Neural progenitor cell (in vitro differentiated cells): ENCODE measurements at regions not wholly inside any gene's neighbourhood (a gene's known extent, or its start where the extent isn't known, plus 50 kb on each side); places are given as distances from the start of the nearest gene placed in this dataset.

Experiments
- EZH2 ChIP-seq: fragments of 200-600 bp; sonication (generic); IDR thresholded peaks from 2 replicates; pipeline ENCODE4 v1.6.1; 2017; ENCODE audit warnings: antibody characterized with exemption, mild to moderate bottlenecking, moderate library complexity
- TF ChIP-seq, protein P1 (sequence below): fragments of 200-600 bp; sonication (generic); IDR thresholded peaks from 2 replicates; pipeline ENCODE4 v1.5.1; 2017; ENCODE audit warnings: antibody characterized with exemption, mild to moderate bottlenecking

DNA sequence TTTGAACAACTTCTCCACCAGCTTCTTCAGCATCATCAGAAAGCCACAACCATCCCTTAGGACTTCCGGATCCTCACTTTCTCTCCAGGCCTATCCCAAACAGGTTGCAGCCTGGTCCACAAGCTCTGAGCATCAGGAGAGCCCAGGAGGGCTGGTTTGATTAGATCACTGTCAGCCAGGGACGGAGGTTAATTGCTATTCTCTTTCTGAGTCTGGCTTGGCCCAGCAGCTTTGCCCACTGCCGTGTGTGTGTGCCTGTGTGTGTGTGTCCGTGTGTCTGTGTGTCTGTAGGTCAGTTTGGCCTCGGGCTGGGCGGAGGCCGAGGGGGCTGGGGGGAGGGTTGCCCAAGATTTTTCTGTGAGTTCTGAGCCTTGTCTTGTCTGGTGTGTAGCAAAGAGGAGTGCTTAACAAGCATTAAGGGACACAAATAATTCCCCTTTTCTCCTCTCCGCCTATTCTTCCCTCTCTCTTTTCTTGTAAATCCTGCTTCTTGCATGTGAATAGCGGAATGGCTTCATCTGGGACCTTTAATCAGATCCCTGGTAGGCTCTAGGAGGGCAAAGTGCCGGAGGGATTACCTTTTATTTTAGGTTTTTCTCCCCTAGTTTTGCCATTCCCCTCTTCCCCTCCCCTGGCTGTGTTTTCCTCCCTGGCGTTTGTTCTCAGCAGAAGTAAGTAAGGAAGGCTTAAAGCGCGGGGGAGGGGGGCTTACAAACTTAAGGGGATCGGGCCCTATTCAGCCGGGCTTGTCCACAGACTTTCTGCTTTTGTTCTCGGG is 138.2 kb upstream of the LHX5 start:
- TF ChIP-seq, protein P1, sequence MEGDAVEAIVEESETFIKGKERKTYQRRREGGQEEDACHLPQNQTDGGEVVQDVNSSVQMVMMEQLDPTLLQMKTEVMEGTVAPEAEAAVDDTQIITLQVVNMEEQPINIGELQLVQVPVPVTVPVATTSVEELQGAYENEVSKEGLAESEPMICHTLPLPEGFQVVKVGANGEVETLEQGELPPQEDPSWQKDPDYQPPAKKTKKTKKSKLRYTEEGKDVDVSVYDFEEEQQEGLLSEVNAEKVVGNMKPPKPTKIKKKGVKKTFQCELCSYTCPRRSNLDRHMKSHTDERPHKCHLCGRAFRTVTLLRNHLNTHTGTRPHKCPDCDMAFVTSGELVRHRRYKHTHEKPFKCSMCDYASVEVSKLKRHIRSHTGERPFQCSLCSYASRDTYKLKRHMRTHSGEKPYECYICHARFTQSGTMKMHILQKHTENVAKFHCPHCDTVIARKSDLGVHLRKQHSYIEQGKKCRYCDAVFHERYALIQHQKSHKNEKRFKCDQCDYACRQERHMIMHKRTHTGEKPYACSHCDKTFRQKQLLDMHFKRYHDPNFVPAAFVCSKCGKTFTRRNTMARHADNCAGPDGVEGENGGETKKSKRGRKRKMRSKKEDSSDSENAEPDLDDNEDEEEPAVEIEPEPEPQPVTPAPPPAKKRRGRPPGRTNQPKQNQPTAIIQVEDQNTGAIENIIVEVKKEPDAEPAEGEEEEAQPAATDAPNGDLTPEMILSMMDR, result no peak
- peak; percentile 32 for TF ChIP-seq EZH2
